Panc1 (cell line): ENCODE measurements at regions not wholly inside any gene's neighbourhood (a gene's known extent, or its start where the extent isn't known, plus 50 kb on each side); places are given as distances from the start of the nearest gene placed in this dataset.

Source experiments
- POLR2AphosphoS5 ChIP-seq: IDR thresholded peaks from 2 replicates; pipeline ENCODE4 v1.6.1; 2012; ENCODE audit warnings: mild to moderate bottlenecking, low read depth, low read length, moderate library complexity
- SIN3A ChIP-seq: IDR thresholded peaks from 2 replicates; pipeline ENCODE4 v1.6.1; 2012; ENCODE audit warnings: low read depth, mild to moderate bottlenecking, low read length, moderate library complexity, borderline replicate concordance; ENCODE audit not compliant: insufficient read depth
- TCF7L2 ChIP-seq: IDR thresholded peaks from 2 replicates; pipeline ENCODE4 v1.6.1; 2011; ENCODE audit warnings: mild to moderate bottlenecking, low read depth, low read length, inconsistent platforms
- TF ChIP-seq, protein P1 (sequence below): fragments of 450-650 bp; IDR thresholded peaks from 2 replicates; pipeline ENCODE4 v1.5.1; 2017; ENCODE audit warnings: mild to moderate bottlenecking
- TF ChIP-seq, protein P2 (sequence below), 2 experiments: IDR thresholded peaks; 2 replicates each; pipeline ENCODE4 v1.6.1; 2011 to 2012; ENCODE audit warnings: low read depth in 2 of 2, control low read depth in 1 of 2, low read length in 1 of 2, mild to moderate bottlenecking in 1 of 2, moderate library complexity in 1 of 2; ENCODE audit not compliant: insufficient read depth in 1 of 2

DNA sequence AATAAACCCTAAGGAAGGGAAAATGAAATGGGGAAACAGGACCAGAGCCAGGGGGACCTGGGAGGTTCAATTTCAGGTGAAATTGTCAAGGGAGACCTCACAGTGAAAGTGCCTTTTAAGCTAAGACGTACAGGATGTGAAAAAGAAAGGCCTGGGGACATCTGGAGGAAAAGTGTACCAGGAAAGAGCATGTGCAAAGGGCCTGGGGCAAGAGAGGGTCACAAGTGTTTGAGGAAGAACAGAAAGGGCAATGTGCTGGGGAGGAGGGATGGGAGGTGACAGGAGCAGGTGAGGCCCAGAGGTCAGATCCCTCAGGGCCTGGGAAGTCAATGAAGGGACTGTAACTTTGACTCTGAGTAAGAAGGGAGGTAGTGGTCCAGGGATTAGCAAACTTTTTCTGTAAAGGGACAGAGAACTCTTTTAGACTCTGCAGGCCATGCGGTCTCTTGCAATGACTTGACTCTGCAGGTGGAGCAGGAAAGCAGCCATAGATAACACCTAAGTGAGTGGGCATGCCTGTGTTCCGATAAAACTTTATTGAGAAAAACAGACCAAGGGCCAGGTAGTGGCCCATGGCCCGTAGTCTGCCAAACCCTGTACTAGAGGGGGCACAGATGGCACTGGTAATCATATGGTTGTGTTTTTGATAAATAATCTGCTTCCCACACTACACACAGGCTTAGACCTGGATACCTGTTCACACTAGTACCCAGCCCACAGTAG lies 93.8 kb downstream of the LITAF start:
- TF ChIP-seq, protein P1, sequence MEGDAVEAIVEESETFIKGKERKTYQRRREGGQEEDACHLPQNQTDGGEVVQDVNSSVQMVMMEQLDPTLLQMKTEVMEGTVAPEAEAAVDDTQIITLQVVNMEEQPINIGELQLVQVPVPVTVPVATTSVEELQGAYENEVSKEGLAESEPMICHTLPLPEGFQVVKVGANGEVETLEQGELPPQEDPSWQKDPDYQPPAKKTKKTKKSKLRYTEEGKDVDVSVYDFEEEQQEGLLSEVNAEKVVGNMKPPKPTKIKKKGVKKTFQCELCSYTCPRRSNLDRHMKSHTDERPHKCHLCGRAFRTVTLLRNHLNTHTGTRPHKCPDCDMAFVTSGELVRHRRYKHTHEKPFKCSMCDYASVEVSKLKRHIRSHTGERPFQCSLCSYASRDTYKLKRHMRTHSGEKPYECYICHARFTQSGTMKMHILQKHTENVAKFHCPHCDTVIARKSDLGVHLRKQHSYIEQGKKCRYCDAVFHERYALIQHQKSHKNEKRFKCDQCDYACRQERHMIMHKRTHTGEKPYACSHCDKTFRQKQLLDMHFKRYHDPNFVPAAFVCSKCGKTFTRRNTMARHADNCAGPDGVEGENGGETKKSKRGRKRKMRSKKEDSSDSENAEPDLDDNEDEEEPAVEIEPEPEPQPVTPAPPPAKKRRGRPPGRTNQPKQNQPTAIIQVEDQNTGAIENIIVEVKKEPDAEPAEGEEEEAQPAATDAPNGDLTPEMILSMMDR = no peak
- TF ChIP-seq, protein P2, sequence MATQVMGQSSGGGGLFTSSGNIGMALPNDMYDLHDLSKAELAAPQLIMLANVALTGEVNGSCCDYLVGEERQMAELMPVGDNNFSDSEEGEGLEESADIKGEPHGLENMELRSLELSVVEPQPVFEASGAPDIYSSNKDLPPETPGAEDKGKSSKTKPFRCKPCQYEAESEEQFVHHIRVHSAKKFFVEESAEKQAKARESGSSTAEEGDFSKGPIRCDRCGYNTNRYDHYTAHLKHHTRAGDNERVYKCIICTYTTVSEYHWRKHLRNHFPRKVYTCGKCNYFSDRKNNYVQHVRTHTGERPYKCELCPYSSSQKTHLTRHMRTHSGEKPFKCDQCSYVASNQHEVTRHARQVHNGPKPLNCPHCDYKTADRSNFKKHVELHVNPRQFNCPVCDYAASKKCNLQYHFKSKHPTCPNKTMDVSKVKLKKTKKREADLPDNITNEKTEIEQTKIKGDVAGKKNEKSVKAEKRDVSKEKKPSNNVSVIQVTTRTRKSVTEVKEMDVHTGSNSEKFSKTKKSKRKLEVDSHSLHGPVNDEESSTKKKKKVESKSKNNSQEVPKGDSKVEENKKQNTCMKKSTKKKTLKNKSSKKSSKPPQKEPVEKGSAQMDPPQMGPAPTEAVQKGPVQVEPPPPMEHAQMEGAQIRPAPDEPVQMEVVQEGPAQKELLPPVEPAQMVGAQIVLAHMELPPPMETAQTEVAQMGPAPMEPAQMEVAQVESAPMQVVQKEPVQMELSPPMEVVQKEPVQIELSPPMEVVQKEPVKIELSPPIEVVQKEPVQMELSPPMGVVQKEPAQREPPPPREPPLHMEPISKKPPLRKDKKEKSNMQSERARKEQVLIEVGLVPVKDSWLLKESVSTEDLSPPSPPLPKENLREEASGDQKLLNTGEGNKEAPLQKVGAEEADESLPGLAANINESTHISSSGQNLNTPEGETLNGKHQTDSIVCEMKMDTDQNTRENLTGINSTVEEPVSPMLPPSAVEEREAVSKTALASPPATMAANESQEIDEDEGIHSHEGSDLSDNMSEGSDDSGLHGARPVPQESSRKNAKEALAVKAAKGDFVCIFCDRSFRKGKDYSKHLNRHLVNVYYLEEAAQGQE (IDR thresholded peaks at IDR 0.05; ENCODE audit: insufficient read depth in 1 of 2, low read depth in 2 of 2, low read length in 1 of 2) = no peak
- TF ChIP-seq POLR2AphosphoS5 = no peak
- TF ChIP-seq SIN3A = no peak
- TF ChIP-seq TCF7L2 = no peak
